Neural progenitor cell (in vitro differentiated cells): ENCODE measurements at regions not wholly inside any gene's neighbourhood (a gene's known extent, or its start where the extent isn't known, plus 50 kb on each side); places are given as distances from the start of the nearest gene placed in this dataset.

Source experiments
- EZH2phosphoT487 ChIP-seq: fragments of 200-600 bp; sonication (generic); IDR thresholded peaks from 2 replicates; pipeline ENCODE4 v1.6.1; 2017; ENCODE audit warnings: antibody characterized with exemption
- TF ChIP-seq, protein P1 (sequence below): fragments of 200-600 bp; sonication (generic); IDR thresholded peaks from 2 replicates; pipeline ENCODE4 v1.5.1; 2017; ENCODE audit warnings: antibody characterized with exemption, mild to moderate bottlenecking

DNA sequence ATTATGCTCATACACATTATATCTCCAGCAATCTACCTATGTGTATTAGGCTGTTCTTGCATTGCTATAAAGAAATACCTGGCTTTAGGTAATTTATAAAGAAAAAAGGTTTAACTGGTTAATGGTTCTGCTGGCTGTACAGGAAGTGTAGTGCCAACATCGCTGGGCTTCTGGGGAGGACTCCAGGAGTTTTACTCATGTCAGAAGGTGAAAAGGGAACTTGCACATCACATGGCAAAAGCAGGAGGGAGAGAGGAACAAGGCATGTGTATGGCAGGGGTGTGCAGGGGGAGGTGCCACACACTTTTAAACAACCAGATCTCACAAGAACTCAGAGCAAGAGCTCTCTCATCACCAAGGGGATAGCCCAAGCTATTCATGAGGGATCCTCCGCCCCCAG is 715.4 kb upstream of the ZEB2 start:
- TF ChIP-seq, protein P1, sequence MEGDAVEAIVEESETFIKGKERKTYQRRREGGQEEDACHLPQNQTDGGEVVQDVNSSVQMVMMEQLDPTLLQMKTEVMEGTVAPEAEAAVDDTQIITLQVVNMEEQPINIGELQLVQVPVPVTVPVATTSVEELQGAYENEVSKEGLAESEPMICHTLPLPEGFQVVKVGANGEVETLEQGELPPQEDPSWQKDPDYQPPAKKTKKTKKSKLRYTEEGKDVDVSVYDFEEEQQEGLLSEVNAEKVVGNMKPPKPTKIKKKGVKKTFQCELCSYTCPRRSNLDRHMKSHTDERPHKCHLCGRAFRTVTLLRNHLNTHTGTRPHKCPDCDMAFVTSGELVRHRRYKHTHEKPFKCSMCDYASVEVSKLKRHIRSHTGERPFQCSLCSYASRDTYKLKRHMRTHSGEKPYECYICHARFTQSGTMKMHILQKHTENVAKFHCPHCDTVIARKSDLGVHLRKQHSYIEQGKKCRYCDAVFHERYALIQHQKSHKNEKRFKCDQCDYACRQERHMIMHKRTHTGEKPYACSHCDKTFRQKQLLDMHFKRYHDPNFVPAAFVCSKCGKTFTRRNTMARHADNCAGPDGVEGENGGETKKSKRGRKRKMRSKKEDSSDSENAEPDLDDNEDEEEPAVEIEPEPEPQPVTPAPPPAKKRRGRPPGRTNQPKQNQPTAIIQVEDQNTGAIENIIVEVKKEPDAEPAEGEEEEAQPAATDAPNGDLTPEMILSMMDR = no peak
- TF ChIP-seq EZH2phosphoT487 = no peak
